T-helper 9 cell (primary cell): ENCODE measurements at regions not wholly inside any gene's neighbourhood (a gene's known extent, or its start where the extent isn't known, plus 50 kb on each side); places are given as distances from the start of the nearest gene placed in this dataset.
"Not testable (repeated sequence)": the region's sequence is repeated elsewhere in the genome, so short reads cannot be mapped to it uniquely, and the experiment has no call there.

ENCODE experiments used
- DNase-seq: peaks from one replicate; pipeline ENCODE4 v3.0.0-alpha.2; 2020

GRCh38 chr19:29006057-29006735, 206.8 kb downstream of the UQCRFS1 start:
- DNase-seq = no peak

- no peak for DNase-seq
Observed at GRCh38 chr19:29004796-29005195, 208.2 kb downstream of the UQCRFS1 start.

GRCh38 chr19:29003641-29004409, 209.1 kb downstream of the UQCRFS1 start:
- DNase-seq = no peak

DNA sequence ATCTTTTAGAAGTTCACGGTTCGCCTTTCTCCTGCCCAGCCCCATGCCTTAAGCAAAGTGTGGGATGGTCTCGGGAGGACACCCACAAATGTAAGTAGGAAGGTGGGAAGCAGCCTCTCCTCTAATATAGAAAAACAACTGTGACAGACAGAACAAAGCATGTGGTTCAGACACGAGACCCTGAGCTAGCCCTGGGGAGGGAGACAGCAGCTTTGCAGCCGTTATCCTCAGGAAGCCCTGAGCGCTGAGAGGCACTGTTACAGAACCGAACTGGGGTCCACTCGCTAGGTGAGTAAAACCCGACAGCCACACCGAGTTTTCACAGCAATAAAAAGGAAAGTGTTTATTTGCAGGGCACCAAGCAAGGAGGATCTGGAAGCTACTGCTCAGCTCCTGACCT, 210.6 kb downstream of the UQCRFS1 start:
- DNase-seq = no peak

DNA sequence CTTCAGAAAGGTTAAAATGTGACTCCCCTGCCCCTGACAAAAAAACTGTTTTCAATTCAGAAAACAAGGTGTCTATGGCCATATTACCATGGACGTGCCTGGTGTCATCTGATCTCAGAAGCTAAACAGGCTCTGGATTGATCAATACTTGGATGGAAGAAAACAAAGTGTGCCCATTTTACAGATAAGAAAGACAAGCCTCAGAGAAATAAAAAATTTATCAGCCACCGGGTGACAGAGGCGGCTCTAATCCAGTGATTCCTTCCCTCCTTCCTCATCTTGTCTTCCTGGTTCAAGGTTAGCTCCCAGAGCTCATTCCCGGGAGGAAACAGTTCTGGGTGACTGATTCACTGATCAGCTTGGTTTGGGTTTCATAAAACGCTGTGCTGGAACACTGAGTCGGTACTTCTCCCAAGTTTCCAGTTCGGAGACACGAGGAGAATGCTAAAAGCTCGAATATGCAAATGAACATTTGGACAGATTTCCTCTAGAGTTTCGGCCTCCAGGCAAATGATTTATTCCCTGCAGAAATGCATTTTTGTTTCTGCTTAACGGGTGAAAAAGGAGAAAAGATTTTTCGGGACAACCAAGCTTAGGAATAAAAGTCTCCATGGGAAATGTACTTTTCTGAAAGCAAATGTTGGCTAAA, 211.2 kb downstream of the UQCRFS1 start:
- DNase-seq = no peak

GRCh38 chr19:29001141-29001581, 211.8 kb downstream of the UQCRFS1 start:
- no peak for DNase-seq

DNA sequence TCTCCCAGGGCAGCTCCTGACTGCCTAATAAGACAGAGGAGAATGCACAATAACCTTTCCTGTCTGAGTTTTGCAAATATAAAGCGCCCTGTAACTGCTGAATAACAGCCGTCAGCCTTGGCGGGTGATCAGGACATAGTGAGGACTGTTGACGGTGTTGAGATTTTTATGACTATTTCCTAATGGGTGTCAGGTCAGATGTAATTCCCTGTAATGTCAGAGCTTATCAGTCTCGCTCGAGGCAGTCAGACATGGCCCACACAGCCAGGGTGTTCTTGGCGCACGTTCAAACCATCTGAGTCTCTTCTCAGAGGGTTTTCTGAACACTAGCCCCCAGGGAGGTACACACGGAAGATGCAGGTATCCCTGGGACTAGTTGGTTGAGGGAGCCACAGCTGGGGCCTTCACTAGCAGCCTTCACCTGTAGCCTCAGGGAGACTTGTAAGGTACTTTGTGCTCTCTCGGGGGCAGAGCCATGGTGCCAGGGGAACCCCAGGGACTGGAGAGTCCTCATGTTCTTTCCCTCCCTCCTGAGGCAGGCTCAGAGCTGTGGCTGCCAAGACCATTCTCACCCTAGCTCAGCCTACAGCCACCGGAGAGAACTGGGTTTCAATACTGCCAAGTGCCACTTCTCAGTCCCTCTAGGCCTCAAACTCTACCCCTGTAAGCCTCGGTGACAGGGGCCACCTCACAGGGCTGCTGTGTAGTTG, 213.1 kb downstream of the UQCRFS1 start:
- no peak for DNase-seq

GRCh38 chr19:28998974-28999373, 214.0 kb downstream of the UQCRFS1 start:
- DNase-seq = no peak

DNA sequence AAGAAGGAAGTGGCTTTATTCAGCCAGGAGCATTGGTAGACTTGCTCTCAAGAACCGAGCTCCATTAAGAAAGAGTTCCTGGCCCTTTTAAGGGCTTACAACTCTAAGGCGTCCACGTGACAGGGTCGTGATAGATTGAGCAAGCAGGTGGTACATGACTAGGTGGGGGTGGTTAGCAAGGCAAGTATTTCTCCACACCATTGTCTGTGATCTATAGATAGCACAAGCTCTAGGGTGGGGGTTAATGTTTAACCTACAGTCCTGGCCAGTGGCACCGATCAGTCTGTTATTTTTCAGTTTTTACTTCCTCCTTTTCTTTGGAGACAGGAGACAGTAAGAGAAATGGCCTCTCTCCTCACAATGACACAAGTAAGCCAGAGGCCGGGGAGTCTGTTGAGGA, 215.1 kb downstream of the UQCRFS1 start:
- not testable (repeated sequence) for DNase-seq

DNA sequence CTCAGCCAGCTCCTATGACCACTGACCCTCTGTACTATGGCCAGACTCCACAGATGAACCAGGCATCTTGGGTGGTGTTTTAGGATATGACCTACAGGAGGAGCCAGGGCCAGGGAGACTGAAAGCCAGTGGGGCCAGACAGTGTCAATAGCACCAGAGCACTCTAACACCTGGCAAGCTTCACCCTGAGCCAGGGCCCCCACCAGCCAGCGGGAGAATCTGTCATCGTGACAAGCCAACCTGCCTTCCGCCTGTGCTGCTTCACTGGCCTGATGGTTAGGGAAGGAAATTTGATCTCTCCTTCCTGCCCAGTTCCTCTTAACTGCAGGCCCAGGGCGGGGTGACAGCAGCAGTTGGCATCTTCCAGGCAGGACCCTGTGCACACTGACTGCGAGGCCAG, 222.4 kb downstream of the UQCRFS1 start:
- DNase-seq = no peak

DNA sequence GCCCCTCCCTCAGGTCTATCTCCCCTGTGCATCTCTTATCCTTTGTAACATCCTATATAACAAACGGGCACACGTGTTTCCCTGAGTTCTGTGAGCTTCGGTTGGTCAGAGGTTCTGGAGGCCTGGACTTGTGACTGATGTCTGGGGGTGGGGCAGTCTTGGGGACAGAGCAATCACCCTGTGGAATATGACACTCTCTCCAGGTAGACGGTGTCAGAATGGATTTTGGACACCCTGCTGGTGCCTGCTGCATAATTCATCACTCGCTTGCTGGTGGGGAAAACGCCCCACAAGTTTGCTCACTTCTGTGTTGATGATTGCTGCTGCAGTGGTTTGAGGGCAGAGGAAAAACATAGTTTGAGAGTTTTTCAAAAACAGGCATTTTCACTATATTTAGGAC, 223.2 kb downstream of the UQCRFS1 start:
- no peak for DNase-seq

GRCh38 chr19:28988066-28988465, 224.9 kb downstream of the UQCRFS1 start:
- DNase-seq = no peak

DNA sequence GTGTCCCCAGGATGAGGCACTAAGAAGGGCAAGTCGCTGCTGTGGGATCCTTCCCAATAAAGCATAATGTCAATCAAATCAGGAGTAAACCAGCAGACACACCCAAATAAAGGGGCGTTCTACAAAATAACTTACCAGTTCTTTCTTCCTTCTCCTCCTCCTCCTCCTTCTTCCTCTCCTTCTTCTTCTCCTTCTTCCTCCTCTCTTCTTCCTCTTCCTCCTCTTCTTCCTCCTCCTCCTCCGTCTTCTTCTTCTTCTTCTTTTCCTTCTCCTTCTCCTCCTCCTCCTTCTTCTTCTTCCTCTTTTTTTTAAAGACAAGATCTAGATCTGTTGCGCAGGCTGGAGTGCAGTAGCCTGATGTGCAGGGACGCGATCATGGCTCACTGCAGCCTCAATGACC, 225.8 kb downstream of the UQCRFS1 start:
- DNase-seq = no peak

- no peak for DNase-seq
Observed at GRCh38 chr19:28985201-28985600, 227.8 kb downstream of the UQCRFS1 start.

GRCh38 chr19:28984315-28984714, 228.6 kb downstream of the UQCRFS1 start:
- DNase-seq = no peak

- DNase-seq = no peak
Observed at GRCh38 chr19:28983430-28983829, 229.5 kb downstream of the UQCRFS1 start.

GRCh38 chr19:28981994-28982393, 231.0 kb downstream of the UQCRFS1 start:
- DNase-seq = no peak

DNA sequence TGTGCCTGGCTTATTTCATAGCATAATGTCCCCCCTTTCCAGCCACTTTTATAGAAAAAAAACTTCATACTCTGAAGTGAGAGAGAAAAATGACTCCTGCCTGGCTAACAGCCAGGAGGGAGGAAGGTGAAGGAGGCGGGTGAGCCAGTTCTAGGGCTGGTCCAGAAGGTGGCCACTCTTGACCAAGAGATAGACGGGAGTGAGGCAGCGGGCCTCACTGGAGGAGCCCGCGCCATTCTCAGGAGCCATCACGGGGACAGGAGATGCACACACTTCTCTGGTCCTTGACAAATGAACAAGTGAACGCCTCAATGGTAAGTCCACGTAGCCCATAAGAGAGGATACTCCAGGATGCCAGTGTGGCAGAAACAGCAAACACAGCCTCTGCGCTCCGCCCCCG, 231.4 kb downstream of the UQCRFS1 start:
- no peak for DNase-seq

GRCh38 chr19:28980236-28980868, 232.6 kb downstream of the UQCRFS1 start:
- DNase-seq = no peak

GRCh38 chr19:28977826-28978225, 235.1 kb downstream of the UQCRFS1 start:
- DNase-seq = no peak

- no peak for DNase-seq
Observed at GRCh38 chr19:28972058-28972852, 240.7 kb downstream of the UQCRFS1 start.

DNA sequence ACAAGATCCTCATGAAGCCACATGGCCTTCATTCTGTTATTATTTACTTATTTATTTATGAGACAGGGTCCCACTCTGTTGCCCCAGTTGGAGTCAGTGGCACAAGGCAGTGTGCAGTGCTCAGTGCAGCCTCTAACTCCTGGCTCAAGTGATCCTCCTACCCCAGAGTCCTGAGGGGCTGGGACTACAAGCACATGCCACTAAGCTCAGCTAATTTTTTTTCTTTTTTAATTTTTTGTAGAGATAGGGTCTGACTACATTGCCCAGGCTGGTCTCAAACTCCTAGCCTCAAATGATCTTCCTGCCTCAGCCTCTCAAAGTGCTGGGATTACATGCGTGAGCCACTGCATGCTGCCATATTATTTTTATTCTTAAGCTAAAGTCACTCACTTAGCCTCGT, 241.4 kb downstream of the UQCRFS1 start:
- DNase-seq = no peak
